ENCODE measurements at regions not wholly inside any gene's neighbourhood (a gene's known extent, or its start where the extent isn't known, plus 50 kb on each side); places are given as distances from the start of the nearest gene placed in this dataset.

GRCh38 chr5:6236170-6236793, 142.1 kb downstream of the MED10 start:
- DNase-seq (ENCODE audit: low spot score) = no peak

- peak; percentile 34 for DNase-seq (ENCODE audit: low spot score)
These were observed 142.6 kb downstream of the MED10 start for GRCh38 chr5:6235726-6236125.

GRCh38 chr5:6228257-6229250, 149.8 kb downstream of the MED10 start:
- no peak for DNase-seq (ENCODE audit: low spot score)

GRCh38 chr5:6225121-6225607, 153.2 kb downstream of the MED10 start:
- DNase-seq (ENCODE audit: low spot score) = no peak

GRCh38 chr5:6224406-6224805, 153.9 kb downstream of the MED10 start:
- DNase-seq (ENCODE audit: low spot score) = no peak

GRCh38 chr5:6222899-6223298, 155.4 kb downstream of the MED10 start:
- no peak for DNase-seq (ENCODE audit: low spot score)

GRCh38 chr5:6222121-6222520, 156.2 kb downstream of the MED10 start:
- no peak for DNase-seq (ENCODE audit: low spot score)

- DNase-seq (ENCODE audit: low spot score) = no peak
These were observed 157.2 kb downstream of the MED10 start for GRCh38 chr5:6221141-6221626.

GRCh38 chr5:6220346-6221088, 157.8 kb downstream of the MED10 start:
- DNase-seq (ENCODE audit: low spot score) = no peak

GRCh38 chr5:6218517-6218916, 159.8 kb downstream of the MED10 start:
- no peak for DNase-seq (ENCODE audit: low spot score)

- no peak for DNase-seq (ENCODE audit: low spot score)
These were observed 160.2 kb downstream of the MED10 start for GRCh38 chr5:6218116-6218515.

- no peak for DNase-seq (ENCODE audit: low spot score)
These were observed 161.8 kb downstream of the MED10 start for GRCh38 chr5:6216471-6217075.

GRCh38 chr5:6215891-6216290, 162.5 kb downstream of the MED10 start:
- DNase-seq (ENCODE audit: low spot score) = no peak

GRCh38 chr5:6212244-6212643, 166.1 kb downstream of the MED10 start:
- no peak for DNase-seq (ENCODE audit: low spot score)

GRCh38 chr5:6206501-6206900, 171.8 kb downstream of the MED10 start:
- DNase-seq (ENCODE audit: low spot score) = peak; percentile 49

GRCh38 chr5:6202968-6203365, 175.4 kb downstream of the MED10 start:
- peak; percentile 28 for DNase-seq (ENCODE audit: low spot score)

- DNase-seq (ENCODE audit: low spot score) = peak; percentile 13
These were observed 176.0 kb downstream of the MED10 start for GRCh38 chr5:6202149-6202967.

- DNase-seq (ENCODE audit: low spot score) = peak; percentile 3
These were observed 176.7 kb downstream of the MED10 start for GRCh38 chr5:6201631-6202030.

- no peak for DNase-seq (ENCODE audit: low spot score)
These were observed 179.8 kb downstream of the MED10 start for GRCh38 chr5:6198531-6198930.

- no peak for DNase-seq (ENCODE audit: low spot score)
These were observed 180.9 kb downstream of the MED10 start for GRCh38 chr5:6197427-6197826.

All from cerebellar cortex (tissue), 1 donor.